Pancreas (tissue), 10 donors: ENCODE measurements at regions not wholly inside any gene's neighbourhood (a gene's known extent, or its start where the extent isn't known, plus 50 kb on each side); places are given as distances from the start of the nearest gene placed in this dataset.

Experiments used
- ATAC-seq, 4 donors: fragments of 200-7000 bp; cut with Tn5 transposase; one replicate each; pipeline versions ENCODE4 v1.8.0 to v1.9.1; 2020; ENCODE audit warnings: mild to moderate bottlenecking in 4 of 4, moderate library complexity in 4 of 4
- DNase-seq, 6 donors: peaks; one replicate each; pipeline ENCODE4 v3.0.0-alpha.2; 2020
- FAIRE-seq: peaks from 2 replicates; lab custom pipeline; 2012; peaks lifted over from hg19 to GRCh38; lab: Jason Lieb, UNC
- H3K27ac ChIP-seq, 4 donors: fragments of 200-600 bp; sonication (generic); 1 replicate in 3 of 4; 2 replicates in 1 of 4; pipeline versions ENCODE4 v1.5.0 to v1.8.0; 2020
- H3K27me3 ChIP-seq, 4 donors: fragments of 200-600 bp; one replicate each; pipeline ENCODE4 v1.8.0; 2021
- H3K36me3 ChIP-seq, 3 donors: fragments of 200-600 bp; sonication (generic) in 1 of 3; one replicate each; pipeline versions ENCODE4 v1.5.0 to v1.8.0; 2020 to 2021
- H3K4me1 ChIP-seq, 3 donors: fragments of 200-600 bp; one replicate each; pipeline ENCODE4 v1.8.0; 2021
- H3K4me3 ChIP-seq, 4 donors: fragments of 200-600 bp; sonication (generic) in 2 of 4; one replicate each; pipeline versions ENCODE4 v1.5.0 to v1.8.0; 2020 to 2021
- H3K9me3 ChIP-seq, 4 donors: fragments of 200-600 bp; one replicate each; pipeline ENCODE4 v1.8.0; 2021
- CTCF ChIP-seq, 4 donors: fragments of 200-600 bp; sonication (generic) in 3 of 4; IDR thresholded peaks; one replicate each; pipeline versions ENCODE4 v1.5.0 to v1.8.0; 2021; ENCODE audit warnings: antibody characterized with exemption in 4 of 4
- WGBS, 2 donors: extraction: QIAGEN DNeasy Blood & Tissue Kit; methylation state at CpG; one replicate each; pipeline ENCODE4 v1.1.7; 2013; 5-methylcytosine and 5-hydroxymethylcytosine counted together
- intact Hi-C, 3 donors: fragments of 100-400 bp; cut with DNase I; formaldehyde crosslinking; loops; one replicate each; pipeline versions ENCODE4 v1.11.1 to v1.14.2; 2022
- donor health status: healthy with polysubstance abuse.
- donor health status: DM: no; HTN: no; CAD: no; lungs with moderate emphysema.
- donor health status: DM: no; HTN: no; CAD: no.
- donor health status: control.
- donor health status: control.
- donor health status: Bipolar disorder and iron deficiency.
- donor health status: DM: yes; HTN: yes; CAD: no.
- donor health status: DM: no; HTN: no; CAD: no.
- donor health status: DM: no; HTN: no; CAD: no.
- donor health status: DM: yes; HTN: yes; CAD: no.

GRCh38 chr12:115194857-115195256 lies 510.9 kb upstream of the TBX3 start:
- Histone ChIP-seq H3K27ac (no peak overlapping the region), H3K4me1 (no peaks in the 10 kb centered on the region), H3K36me3 (no peaks in the 10 kb centered on the region), H3K4me3 (no peak overlapping the region), H3K27me3 (no peaks in the 10 kb centered on the region), H3K9me3 (no peaks in the 10 kb centered on the region)
- WGBS, 2 donors: 32 to 50% methylated on average over 1 of the region's 1 CpG
- TF ChIP-seq CTCF (IDR thresholded peaks at IDR 0.05): no peak
- ATAC-seq (no peak), DNase-seq (no peak), FAIRE-seq (no peak)
- intact Hi-C loops: no loop called here

GRCh38 chr12:115194448-115194847 lies 510.5 kb upstream of the TBX3 start:
- FAIRE-seq: no peak

DNA sequence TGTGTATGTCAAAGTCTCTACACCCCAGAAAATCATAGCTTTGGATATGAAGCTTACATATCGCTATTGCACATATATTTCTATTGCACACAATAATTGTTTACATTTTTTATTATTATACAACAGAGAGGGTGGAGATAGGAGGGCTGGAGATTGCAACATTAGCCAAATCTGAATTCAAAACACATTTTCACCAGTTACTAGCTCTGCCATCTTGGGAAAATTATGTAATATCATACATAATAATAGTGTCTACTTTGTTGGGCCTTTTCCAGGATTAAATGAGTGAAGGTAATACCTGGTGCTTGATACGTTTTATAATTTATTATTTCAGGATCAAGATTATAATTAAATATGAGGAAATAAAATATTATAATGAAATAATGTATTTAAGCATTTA lies 507.4 kb upstream of the TBX3 start:
- no peak for TF ChIP-seq CTCF (IDR thresholded peaks at IDR 0.05)
- WGBS, 2 donors: 75 to 78% methylated on average over 2 of the region's 2 CpGs
- FAIRE-seq (no peak), ATAC-seq (no peak), DNase-seq (no peak)
- intact Hi-C loops: no loop called here
- no peaks in the 10 kb centered on the region for H3K9me3 ChIP-seq
- no peak overlapping the region for H3K27ac ChIP-seq
- no peaks in the 10 kb centered on the region for H3K27me3 ChIP-seq
- H3K4me1 ChIP-seq: no peaks in the 10 kb centered on the region
- no peak overlapping the region for H3K4me3 ChIP-seq
- H3K36me3 ChIP-seq: no peaks in the 10 kb centered on the region

More at GRCh38 chr12:115194448-115194847, 510.5 kb upstream of the TBX3 start:
- 71 to 81% methylated on average over 5 of the region's 5 CpGs for WGBS, 2 donors
- Histone ChIP-seq H3K4me3 (no peak overlapping the region), H3K36me3 (no peaks in the 10 kb centered on the region), H3K27me3 (no peaks in the 10 kb centered on the region), H3K9me3 (no peaks in the 10 kb centered on the region), H3K4me1 (no peaks in the 10 kb centered on the region), H3K27ac (no peak overlapping the region)
- ATAC-seq (no peak), DNase-seq (no peak)
- intact Hi-C loops: no loop called here
- no peak for TF ChIP-seq CTCF (IDR thresholded peaks at IDR 0.05)

DNA sequence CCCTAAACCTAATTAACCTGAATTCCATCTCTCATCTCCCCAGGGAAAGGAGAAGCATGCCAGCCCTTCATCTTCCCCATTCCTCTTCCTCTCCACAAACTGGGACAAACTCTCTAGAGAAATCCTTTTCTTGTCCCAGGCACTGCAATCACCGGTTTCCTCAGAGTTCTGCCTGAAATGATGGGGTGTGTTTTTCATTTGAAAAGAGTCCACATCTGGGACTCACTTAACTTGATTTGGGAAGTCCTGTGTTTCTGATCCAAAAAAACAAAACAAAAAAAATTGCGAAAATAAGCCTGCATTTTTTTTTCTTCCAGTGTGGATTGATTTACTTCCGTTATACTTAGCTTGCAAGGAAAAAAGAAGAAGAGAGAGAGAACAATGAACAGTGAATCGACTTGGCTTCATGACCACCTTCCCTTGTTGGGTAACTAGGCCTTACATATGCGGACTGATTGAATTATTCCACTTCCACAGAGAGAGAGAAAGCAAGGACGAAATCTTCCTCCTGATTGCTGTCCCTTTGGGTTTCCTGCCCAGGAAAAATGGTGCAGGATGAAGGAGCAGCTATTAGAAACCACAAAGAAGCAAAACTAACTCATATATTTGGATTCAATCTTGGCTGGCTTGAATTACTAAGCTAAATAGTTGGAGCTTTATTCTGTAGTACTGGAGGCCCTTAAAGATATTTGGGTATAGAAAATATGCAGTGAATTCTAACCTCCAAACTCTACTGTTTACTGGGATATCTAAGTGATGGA lies 506.2 kb upstream of the TBX3 start:
- no peak for DNase-seq
- Histone ChIP-seq H3K4me1 (no peaks in the 10 kb centered on the region), H3K36me3 (no peaks in the 10 kb centered on the region), H3K27me3 (no peaks in the 10 kb centered on the region), H3K27ac (no peak overlapping the region), H3K9me3 (no peaks in the 10 kb centered on the region), H3K4me3 (no peak overlapping the region)
- TF ChIP-seq CTCF (IDR thresholded peaks at IDR 0.05): no peak
- FAIRE-seq: no peak
- ATAC-seq: no peak
- 67 to 71% methylated on average over 6 of the region's 6 CpGs for WGBS, 2 donors
- intact Hi-C loops: no loop called here

GRCh38 chr12:115185506-115185905 lies 501.5 kb upstream of the TBX3 start:
- WGBS, 2 donors: 41 to 58% methylated on average over 4 of the region's 4 CpGs
- H3K27ac ChIP-seq: no peak overlapping the region
- intact Hi-C loops: no loop called here
- H3K9me3 ChIP-seq: no peaks in the 10 kb centered on the region
- H3K27me3 ChIP-seq: no peaks in the 10 kb centered on the region
- H3K4me1 ChIP-seq: no peaks in the 10 kb centered on the region
- DNase-seq: no peak
- ATAC-seq: no peak
- no peak for FAIRE-seq
- no peak for TF ChIP-seq CTCF (IDR thresholded peaks at IDR 0.05)
- no peaks in the 10 kb centered on the region for H3K36me3 ChIP-seq
- H3K4me3 ChIP-seq: no peak overlapping the region
